Osteoblast (primary cell): ENCODE measurements at regions not wholly inside any gene's neighbourhood (a gene's known extent, or its start where the extent isn't known, plus 50 kb on each side); places are given as distances from the start of the nearest gene placed in this dataset.

Source experiments
- DNase-seq: peaks from one replicate; pipeline ENCODE4 v3.0.0; 2011; ENCODE audit warnings: low spot score, mixed read lengths; ENCODE audit not compliant: insufficient read length; ENCODE audit errors: missing footprints
- H2AFZ ChIP-seq: 2 replicates; pipeline ENCODE4 v1.6.0; 2011; ENCODE audit warnings: mild to moderate bottlenecking, low read length
- H3K27ac ChIP-seq: 2 replicates; pipeline ENCODE4 v1.5.1; 2011; ENCODE audit warnings: mild to moderate bottlenecking, low read depth, low read length, moderate library complexity
- H3K27me3 ChIP-seq: 2 replicates; pipeline ENCODE4 v1.6.0; 2012; ENCODE audit warnings: mild to moderate bottlenecking, control low read depth, inconsistent platforms, low read length, moderate library complexity; ENCODE audit not compliant: insufficient read depth
- H3K36me3 ChIP-seq: 2 replicates; pipeline ENCODE4 v1.5.1; 2011; ENCODE audit warnings: mild to moderate bottlenecking, low read length, control low read depth, moderate library complexity; ENCODE audit not compliant: insufficient read depth
- H3K4me1 ChIP-seq: 2 replicates; pipeline ENCODE4 v1.5.1; 2011; ENCODE audit warnings: mild to moderate bottlenecking, low read length, control low read depth, moderate library complexity; ENCODE audit not compliant: insufficient read depth
- H3K4me2 ChIP-seq: 2 replicates; pipeline ENCODE4 v1.6.0; 2011; ENCODE audit warnings: mild to moderate bottlenecking, low read length; ENCODE audit not compliant: insufficient read depth
- H3K4me3 ChIP-seq: fragments of 200-600 bp; sonication (generic); 3 replicates; pipeline ENCODE4 v1.5.1; 2012; ENCODE audit warnings: mild to moderate bottlenecking, low read length, inconsistent platforms; ENCODE audit not compliant: insufficient read depth
- H3K79me2 ChIP-seq: 2 replicates; pipeline ENCODE4 v1.6.0; 2012; ENCODE audit warnings: mild to moderate bottlenecking, low read length, control low read depth, inconsistent platforms; ENCODE audit not compliant: insufficient read depth
- H3K9me3 ChIP-seq: 2 replicates; pipeline ENCODE4 v1.5.1; 2011; ENCODE audit warnings: low read depth, low read length, control low read depth
- H4K20me1 ChIP-seq: 2 replicates; pipeline ENCODE4 v1.6.0; 2012; ENCODE audit warnings: mild to moderate bottlenecking, low read length, control low read depth; ENCODE audit not compliant: insufficient read depth
- CTCF ChIP-seq: IDR thresholded peaks from 2 replicates; pipeline ENCODE4 v1.5.1; 2011; ENCODE audit warnings: mild to moderate bottlenecking, low read depth, low read length, moderate library complexity; ENCODE audit errors: extremely low read depth

DNA sequence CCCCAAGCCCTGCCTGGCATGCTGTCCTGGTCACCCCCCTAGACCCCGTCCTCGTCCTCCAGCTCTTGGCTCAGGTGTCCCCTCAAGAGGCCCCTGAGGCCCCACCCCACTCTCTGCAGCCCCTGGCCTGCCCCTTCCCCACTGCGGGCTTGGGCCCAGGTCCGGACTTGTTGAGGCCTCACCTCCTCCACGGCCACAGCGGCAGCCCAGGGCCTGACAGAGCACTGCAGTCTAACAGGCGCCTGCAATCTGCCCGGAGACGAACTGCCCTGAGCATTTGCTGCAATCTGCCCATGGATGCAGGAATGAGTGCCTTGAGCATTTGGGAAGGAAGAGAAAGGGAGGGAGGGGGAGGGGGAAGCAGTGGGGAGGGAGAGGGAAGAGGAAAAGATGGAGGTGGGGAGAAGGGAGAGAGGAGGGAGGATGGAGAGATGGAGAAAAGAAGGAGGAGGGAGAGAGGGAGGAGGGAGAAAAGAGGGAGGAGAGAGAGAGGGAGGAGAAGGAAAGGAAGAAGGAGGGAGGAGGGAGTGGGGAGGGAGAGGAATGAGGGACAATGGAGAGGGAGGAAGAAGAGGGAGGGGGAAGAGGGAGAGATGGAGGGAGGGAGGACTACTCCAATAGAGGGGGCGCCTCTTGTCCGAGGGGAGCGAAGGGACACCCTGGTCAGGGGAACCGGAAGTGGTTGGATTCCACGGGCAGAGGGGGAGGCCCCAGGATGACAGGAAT is 73.9 kb downstream of the PDGFA start:
- Histone ChIP-seq H3K27ac (no peak overlapping the region), H3K79me2 (no peaks in the 10 kb centered on the region), H4K20me1 (no peaks in the 10 kb centered on the region), H3K27me3 (no peaks in the 10 kb centered on the region), H2AFZ (no peak overlapping the region), H3K9me3 (peaks cover 2% of the 10 kb centered on the region), H3K4me1 (no peaks in the 10 kb centered on the region), H3K4me3 (no peak overlapping the region), H3K36me3 (no peaks in the 10 kb centered on the region), H3K4me2 (no peak overlapping the region)
- no peak for DNase-seq
- TF ChIP-seq CTCF = no peak

- H3K27ac ChIP-seq = no peak overlapping the region
- H3K4me2 ChIP-seq = no peak overlapping the region
- H3K79me2 ChIP-seq = no peaks in the 10 kb centered on the region
- H4K20me1 ChIP-seq = no peaks in the 10 kb centered on the region
- H3K9me3 ChIP-seq = peaks cover 2% of the 10 kb centered on the region
- no peak for DNase-seq
- H3K4me1 ChIP-seq = peaks cover under 1% of the 10 kb centered on the region
- H3K36me3 ChIP-seq = no peaks in the 10 kb centered on the region
- TF ChIP-seq CTCF = no peak
- no peak overlapping the region for H3K4me3 ChIP-seq
- H3K27me3 ChIP-seq = no peaks in the 10 kb centered on the region
- H2AFZ ChIP-seq = no peak overlapping the region
These were observed 73.2 kb downstream of the PDGFA start for GRCh38 chr7:446289-446935.
